ENCODE measurements at regions not wholly inside any gene's neighbourhood (a gene's known extent, or its start where the extent isn't known, plus 50 kb on each side); places are given as distances from the start of the nearest gene placed in this dataset.
A peak's percentile ranks its signal among the peaks of the same experiment; 100 is the strongest.

- Histone ChIP-seq H3K4me3 (no peak overlapping the region), H3K27me3 (no peaks in the 10 kb centered on the region), H3K9me3 (no peaks in the 10 kb centered on the region), H3K4me1 (no peaks in the 10 kb centered on the region), H3K27ac (no peak overlapping the region), H3K36me3 (no peaks in the 10 kb centered on the region)
- no peak for DNase-seq (ENCODE audit: low spot score)
- TF ChIP-seq CTCF (IDR thresholded peaks at IDR 0.05) = no peak
Observed at GRCh38 chr12:71000748-71001147, 80.2 kb upstream of the PTPRR start.

GRCh38 chr12:71000255-71000654 is 79.7 kb upstream of the PTPRR start:
- no peak for DNase-seq (ENCODE audit: low spot score)
- Histone ChIP-seq H3K4me1 (no peaks in the 10 kb centered on the region), H3K4me3 (no peak overlapping the region), H3K36me3 (no peaks in the 10 kb centered on the region), H3K27me3 (no peaks in the 10 kb centered on the region), H3K9me3 (no peaks in the 10 kb centered on the region), H3K27ac (peak overlapping the region in 1 of 2 donors; percentile 37)
- TF ChIP-seq CTCF (IDR thresholded peaks at IDR 0.05) = no peak

GRCh38 chr12:70994217-70994788 is 73.8 kb upstream of the PTPRR start:
- no peaks in the 10 kb centered on the region for H3K27me3 ChIP-seq
- no peaks in the 10 kb centered on the region for H3K9me3 ChIP-seq
- no peak for TF ChIP-seq CTCF (IDR thresholded peaks at IDR 0.05)
- DNase-seq (ENCODE audit: low spot score) = no peak
- H3K36me3 ChIP-seq = no peaks in the 10 kb centered on the region
- H3K4me1 ChIP-seq = no peaks in the 10 kb centered on the region
- peak overlapping the region; percentile 35 to 75 for H3K27ac ChIP-seq
- H3K4me3 ChIP-seq = no peak overlapping the region

GRCh38 chr12:70989232-70989631 is 68.7 kb upstream of the PTPRR start:
- H3K36me3 ChIP-seq = no peaks in the 10 kb centered on the region
- H3K27me3 ChIP-seq = no peaks in the 10 kb centered on the region
- H3K27ac ChIP-seq = no peak overlapping the region
- DNase-seq (ENCODE audit: low spot score) = no peak
- no peaks in the 10 kb centered on the region for H3K9me3 ChIP-seq
- no peak overlapping the region for H3K4me3 ChIP-seq
- no peak for TF ChIP-seq CTCF (IDR thresholded peaks at IDR 0.05)
- no peaks in the 10 kb centered on the region for H3K4me1 ChIP-seq

GRCh38 chr12:70985850-70986249 is 65.3 kb upstream of the PTPRR start:
- Histone ChIP-seq H3K27me3 (no peaks in the 10 kb centered on the region), H3K36me3 (no peaks in the 10 kb centered on the region), H3K9me3 (no peaks in the 10 kb centered on the region), H3K27ac (no peak overlapping the region), H3K4me3 (no peak overlapping the region), H3K4me1 (peaks cover 0 to 4% of the 10 kb centered on the region in 2 donors)
- no peak for DNase-seq (ENCODE audit: low spot score)
- no peak for TF ChIP-seq CTCF (IDR thresholded peaks at IDR 0.05)

- Histone ChIP-seq H3K4me1 (peaks cover 0 to 4% of the 10 kb centered on the region in 2 donors), H3K4me3 (no peak overlapping the region), H3K9me3 (no peaks in the 10 kb centered on the region), H3K27ac (no peak overlapping the region), H3K27me3 (no peaks in the 10 kb centered on the region), H3K36me3 (no peaks in the 10 kb centered on the region)
- no peak for TF ChIP-seq CTCF (IDR thresholded peaks at IDR 0.05)
- no peak for DNase-seq (ENCODE audit: low spot score)
Observed at GRCh38 chr12:70983692-70984091, 63.2 kb upstream of the PTPRR start.

Data from right atrium auricular region (tissue), 2 donors.